Epithelial cell of proximal tubule (primary cell): ENCODE measurements at regions not wholly inside any gene's neighbourhood (a gene's known extent, or its start where the extent isn't known, plus 50 kb on each side); places are given as distances from the start of the nearest gene placed in this dataset.

Experiments used
- DNase-seq: peaks from one replicate; pipeline ENCODE4 v3.0.0-alpha.2; 2011; ENCODE audit warnings: low read depth
- H3K4me3 ChIP-seq: 2 replicates; pipeline ENCODE4 v1.5.1; 2011; ENCODE audit warnings: low read depth, mild to moderate bottlenecking, low read length
- CTCF ChIP-seq: conservative IDR thresholded peaks from 2 replicates; pipeline ENCODE4 v1.5.1; 2012; ENCODE audit warnings: low read depth, mild to moderate bottlenecking, low read length

- TF ChIP-seq CTCF, result no peak
- no peak for DNase-seq
- H3K4me3 ChIP-seq, result no peak overlapping the region
Observed at GRCh38 chr6:16817594-16817993, 56.3 kb upstream of the ATXN1 start.

- TF ChIP-seq CTCF, result no peak
- DNase-seq, result no peak
- H3K4me3 ChIP-seq, result no peak overlapping the region
Observed at GRCh38 chr6:16816891-16817290, 55.6 kb upstream of the ATXN1 start.

- H3K4me3 ChIP-seq, result no peak overlapping the region
- no peak for TF ChIP-seq CTCF
- no peak for DNase-seq
Observed at GRCh38 chr6:16812993-16813392, 51.7 kb upstream of the ATXN1 start.

- TF ChIP-seq CTCF, result no peak
- no peak for DNase-seq
- no peak overlapping the region for H3K4me3 ChIP-seq
Observed at GRCh38 chr6:16811277-16811979, 50.2 kb upstream of the ATXN1 start.
